ENCODE measurements at regions not wholly inside any gene's neighbourhood (a gene's known extent, or its start where the extent isn't known, plus 50 kb on each side); places are given as distances from the start of the nearest gene placed in this dataset.
"Not testable (repeated sequence)": the region's sequence is repeated elsewhere in the genome, so short reads cannot be mapped to it uniquely, and the experiment has no call there.

DNA sequence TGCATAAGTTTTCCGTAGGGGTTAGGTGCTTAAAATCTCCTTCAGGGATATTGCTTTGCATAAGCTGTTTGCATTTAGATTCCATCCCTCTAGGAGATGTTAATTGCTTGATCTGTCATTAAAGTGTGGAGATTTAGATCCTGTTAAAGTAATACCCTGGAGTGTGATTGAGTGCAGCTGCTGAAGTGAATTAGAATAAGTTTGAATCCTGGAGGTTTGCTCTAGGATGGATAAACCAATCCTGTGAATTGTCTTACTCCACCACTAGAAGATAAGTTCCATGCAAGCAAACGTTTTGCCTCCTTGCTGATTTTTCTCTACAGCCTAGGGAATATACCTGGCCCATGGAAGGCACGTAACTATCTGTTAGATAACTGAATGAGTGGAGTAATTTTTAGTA is 1487.2 kb upstream of the PRR20A start:
- TF ChIP-seq, protein P1, sequence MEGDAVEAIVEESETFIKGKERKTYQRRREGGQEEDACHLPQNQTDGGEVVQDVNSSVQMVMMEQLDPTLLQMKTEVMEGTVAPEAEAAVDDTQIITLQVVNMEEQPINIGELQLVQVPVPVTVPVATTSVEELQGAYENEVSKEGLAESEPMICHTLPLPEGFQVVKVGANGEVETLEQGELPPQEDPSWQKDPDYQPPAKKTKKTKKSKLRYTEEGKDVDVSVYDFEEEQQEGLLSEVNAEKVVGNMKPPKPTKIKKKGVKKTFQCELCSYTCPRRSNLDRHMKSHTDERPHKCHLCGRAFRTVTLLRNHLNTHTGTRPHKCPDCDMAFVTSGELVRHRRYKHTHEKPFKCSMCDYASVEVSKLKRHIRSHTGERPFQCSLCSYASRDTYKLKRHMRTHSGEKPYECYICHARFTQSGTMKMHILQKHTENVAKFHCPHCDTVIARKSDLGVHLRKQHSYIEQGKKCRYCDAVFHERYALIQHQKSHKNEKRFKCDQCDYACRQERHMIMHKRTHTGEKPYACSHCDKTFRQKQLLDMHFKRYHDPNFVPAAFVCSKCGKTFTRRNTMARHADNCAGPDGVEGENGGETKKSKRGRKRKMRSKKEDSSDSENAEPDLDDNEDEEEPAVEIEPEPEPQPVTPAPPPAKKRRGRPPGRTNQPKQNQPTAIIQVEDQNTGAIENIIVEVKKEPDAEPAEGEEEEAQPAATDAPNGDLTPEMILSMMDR (IDR thresholded peaks at IDR 0.05; ENCODE audit: low read depth, low read length, missing control alignments) = no peak
- DNase-seq (ENCODE audit: low read depth) = no peak
- H3K4me3 ChIP-seq (ENCODE audit: low read depth, low read length) = no peak overlapping the region

DNA sequence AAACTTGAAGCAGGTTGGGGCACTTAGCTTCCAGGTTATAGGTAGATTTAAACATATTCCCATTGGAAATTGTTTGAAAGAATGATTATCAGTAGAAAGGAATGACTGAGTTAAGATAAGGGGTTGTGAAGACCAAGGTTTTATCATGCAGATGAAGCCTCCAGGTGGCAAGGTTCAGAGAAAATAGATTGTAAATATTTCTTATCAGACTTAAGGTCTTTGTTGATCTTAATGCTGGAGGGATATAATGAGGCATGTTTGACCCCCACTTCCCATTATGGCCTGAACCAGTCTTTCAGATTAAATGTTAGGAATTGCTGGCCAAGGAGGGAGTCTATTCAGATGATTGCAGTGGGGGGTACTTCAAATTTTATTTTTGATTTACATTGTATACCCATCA is 1486.5 kb upstream of the PRR20A start:
- DNase-seq (ENCODE audit: low read depth) = no peak
- TF ChIP-seq, protein P1 (IDR thresholded peaks at IDR 0.05; ENCODE audit: low read depth, low read length, missing control alignments) = no peak
- no peak overlapping the region for H3K4me3 ChIP-seq (ENCODE audit: low read depth, low read length)

DNA sequence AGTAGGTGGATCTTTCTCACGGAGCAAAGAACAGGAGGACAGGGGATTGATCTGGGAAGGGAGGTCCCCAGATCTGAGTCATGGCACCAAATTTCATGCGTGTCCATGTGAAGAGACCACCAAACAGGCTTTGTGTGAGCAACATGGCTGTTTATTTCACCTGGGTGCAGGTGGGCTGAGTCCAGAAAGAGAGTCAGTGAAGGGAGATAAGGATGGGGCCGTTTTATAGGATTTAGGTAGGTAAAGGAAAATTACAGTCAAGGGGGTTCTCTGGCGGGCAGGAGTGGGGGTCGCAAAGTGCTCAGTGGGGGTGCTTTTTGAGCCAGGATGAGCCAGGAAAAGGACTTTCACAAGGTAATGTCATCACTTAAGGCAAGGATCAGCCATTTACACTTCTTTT is 1480.5 kb upstream of the PRR20A start:
- not testable (repeated sequence) for DNase-seq (ENCODE audit: low read depth); H3K4me3 ChIP-seq (ENCODE audit: low read depth, low read length)

DNA sequence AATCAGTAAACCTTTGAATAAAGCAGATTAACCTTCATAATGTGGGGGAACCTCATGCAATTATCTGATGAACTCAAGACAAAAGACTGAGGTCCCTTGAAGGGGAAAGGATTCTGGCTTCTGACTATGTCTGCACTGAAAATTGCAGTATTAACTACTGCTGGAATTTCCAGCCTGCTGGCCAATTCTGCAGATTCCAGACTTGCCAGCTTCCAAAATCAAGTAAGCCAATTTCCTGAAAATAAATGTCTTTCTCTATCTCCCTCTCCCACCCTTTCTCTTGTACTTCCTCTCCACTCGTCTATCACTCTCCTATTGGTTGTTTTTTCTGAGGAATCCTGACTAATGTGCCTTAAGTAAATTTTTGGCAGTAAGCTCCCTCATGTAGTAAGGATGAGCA is 1479.9 kb upstream of the PRR20A start:
- no peak for DNase-seq (ENCODE audit: low read depth)
- H3K4me3 ChIP-seq (ENCODE audit: low read depth, low read length) = no peak overlapping the region
- TF ChIP-seq, protein P1 (IDR thresholded peaks at IDR 0.05; ENCODE audit: low read depth, low read length, missing control alignments) = no peak

DNA sequence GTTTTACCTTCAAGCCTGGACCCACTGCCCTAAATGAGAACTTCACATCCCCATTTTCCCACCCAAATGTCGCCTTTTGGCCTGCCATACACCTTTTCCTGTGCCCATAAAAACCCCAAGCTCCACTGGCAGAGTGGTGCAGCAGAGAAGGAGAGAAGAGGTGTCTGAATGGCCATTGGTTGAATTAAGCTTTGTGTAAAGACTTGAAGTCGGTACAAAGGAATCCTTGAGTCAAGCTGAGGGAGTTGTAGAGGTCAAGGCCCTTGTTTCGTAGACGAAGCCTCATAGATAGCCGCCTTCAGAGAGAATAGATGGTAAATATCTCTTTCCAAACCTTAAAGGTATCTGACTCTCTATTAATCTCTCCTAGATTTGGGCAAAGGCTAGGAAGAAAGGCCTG is 1479.2 kb upstream of the PRR20A start:
- TF ChIP-seq, protein P1 (IDR thresholded peaks at IDR 0.05; ENCODE audit: low read depth, low read length, missing control alignments) = no peak
- DNase-seq (ENCODE audit: low read depth) = no peak
- no peak overlapping the region for H3K4me3 ChIP-seq (ENCODE audit: low read depth, low read length)

DNA sequence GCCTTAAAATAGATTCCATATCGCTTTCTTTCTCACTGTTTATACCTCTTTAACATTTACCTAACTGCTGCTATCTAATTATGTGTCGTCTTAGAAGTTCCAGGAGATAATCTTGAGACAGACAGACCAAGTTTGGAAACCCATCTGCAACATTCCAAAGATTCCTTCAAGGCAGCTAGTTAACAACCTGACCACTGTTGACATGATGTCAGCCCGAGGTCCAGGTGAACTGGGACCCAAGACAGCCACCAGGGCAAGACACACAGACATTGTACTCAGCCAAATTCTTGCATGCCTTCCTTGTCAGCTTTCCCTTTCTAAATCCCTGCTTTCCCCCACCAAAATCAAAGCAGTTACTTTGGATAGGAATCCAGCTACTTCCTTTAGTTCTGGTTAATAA is 1476.5 kb upstream of the PRR20A start:
- H3K4me3 ChIP-seq (ENCODE audit: low read depth, low read length) = no peak overlapping the region
- DNase-seq (ENCODE audit: low read depth) = no peak
- TF ChIP-seq, protein P1 (IDR thresholded peaks at IDR 0.05; ENCODE audit: low read depth, low read length, missing control alignments) = no peak

DNA sequence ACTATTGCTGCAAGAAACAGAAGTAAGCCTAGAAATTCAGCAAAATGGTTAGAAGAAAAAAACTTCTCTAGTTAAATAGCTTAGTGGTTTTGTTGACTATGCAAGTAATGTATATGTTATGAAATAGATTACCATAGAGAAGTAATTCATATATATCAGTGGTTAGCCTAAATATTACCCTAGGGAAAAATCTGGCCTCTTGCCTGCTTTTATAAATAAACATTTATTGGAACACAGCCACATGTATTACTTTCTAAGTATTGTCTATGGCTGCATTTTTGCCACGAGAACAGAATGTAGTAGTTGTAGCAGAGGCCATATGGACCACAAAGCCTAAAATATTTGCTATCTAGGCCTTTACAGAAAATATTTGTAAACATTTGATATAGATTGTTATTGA is 1471.7 kb upstream of the PRR20A start:
- DNase-seq (ENCODE audit: low read depth) = no peak
- TF ChIP-seq, protein P1 (IDR thresholded peaks at IDR 0.05; ENCODE audit: low read depth, low read length, missing control alignments) = no peak
- H3K4me3 ChIP-seq (ENCODE audit: low read depth, low read length) = no peak overlapping the region

DNA sequence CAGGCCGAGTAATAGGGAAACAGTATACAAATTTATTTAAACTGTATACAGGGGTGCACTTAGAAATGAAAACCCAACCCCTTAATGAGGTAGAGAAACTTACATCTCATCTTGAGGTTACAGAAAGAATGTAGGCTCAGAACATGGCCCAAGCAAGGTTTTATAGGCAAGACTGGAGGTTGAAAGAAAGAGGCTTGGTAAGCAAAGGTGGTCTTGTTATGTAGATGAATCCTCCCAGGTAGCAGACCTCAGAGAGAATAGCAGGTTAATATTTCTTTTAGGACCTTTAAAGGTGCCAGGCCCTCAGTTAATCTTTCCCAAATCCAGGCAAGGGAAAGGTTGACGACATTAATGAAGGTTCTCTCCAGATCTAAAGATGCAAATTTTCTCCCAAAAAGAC is 1466.8 kb upstream of the PRR20A start:
- no peak overlapping the region for H3K4me3 ChIP-seq (ENCODE audit: low read depth, low read length)

More for the DNA sequence above, 1466.8 kb upstream of the PRR20A start:
- no peak for DNase-seq (ENCODE audit: low read depth)
- TF ChIP-seq, protein P1 (IDR thresholded peaks at IDR 0.05; ENCODE audit: low read depth, low read length, missing control alignments) = no peak
